ENCODE measurements at regions not wholly inside any gene's neighbourhood (a gene's known extent, or its start where the extent isn't known, plus 50 kb on each side); places are given as distances from the start of the nearest gene placed in this dataset.
A peak's percentile ranks its signal among the peaks of the same experiment; 100 is the strongest.

DNA sequence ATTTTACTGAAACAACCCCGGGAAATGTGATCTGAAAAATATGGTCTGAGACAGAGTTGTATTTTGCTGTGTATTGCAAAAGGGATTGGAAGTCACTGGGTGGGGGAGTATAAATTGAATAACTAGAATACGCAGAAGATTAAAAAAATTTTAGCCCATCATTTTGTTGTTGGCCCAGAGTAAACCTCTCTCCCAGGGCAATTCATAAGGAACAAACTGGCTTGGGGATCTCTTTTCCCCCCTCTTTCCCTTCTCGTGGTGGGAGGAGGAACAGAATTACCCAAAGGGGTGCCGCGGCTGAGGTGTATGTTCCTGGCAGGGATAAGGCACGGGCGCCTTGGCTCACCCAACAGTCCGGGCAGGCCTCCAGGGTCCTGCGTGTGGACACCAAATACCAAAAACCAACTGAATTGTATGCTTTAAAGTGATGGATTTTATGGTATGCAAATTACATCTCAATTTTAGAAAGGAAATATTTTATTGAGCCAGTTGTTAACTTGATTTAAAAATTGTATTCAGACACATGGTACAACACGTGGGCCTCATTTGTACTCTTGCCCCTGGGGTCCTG lies 121.2 kb upstream of the SPRED2 start:
- no peak for TF ChIP-seq ZFX (IDR thresholded peaks at IDR 0.05; ENCODE audit: borderline replicate concordance)
- TF ChIP-seq, protein P1, sequence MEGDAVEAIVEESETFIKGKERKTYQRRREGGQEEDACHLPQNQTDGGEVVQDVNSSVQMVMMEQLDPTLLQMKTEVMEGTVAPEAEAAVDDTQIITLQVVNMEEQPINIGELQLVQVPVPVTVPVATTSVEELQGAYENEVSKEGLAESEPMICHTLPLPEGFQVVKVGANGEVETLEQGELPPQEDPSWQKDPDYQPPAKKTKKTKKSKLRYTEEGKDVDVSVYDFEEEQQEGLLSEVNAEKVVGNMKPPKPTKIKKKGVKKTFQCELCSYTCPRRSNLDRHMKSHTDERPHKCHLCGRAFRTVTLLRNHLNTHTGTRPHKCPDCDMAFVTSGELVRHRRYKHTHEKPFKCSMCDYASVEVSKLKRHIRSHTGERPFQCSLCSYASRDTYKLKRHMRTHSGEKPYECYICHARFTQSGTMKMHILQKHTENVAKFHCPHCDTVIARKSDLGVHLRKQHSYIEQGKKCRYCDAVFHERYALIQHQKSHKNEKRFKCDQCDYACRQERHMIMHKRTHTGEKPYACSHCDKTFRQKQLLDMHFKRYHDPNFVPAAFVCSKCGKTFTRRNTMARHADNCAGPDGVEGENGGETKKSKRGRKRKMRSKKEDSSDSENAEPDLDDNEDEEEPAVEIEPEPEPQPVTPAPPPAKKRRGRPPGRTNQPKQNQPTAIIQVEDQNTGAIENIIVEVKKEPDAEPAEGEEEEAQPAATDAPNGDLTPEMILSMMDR (IDR thresholded peaks at IDR 0.05) = peak; percentile 72
